GM12878 (cell line): ENCODE measurements at regions not wholly inside any gene's neighbourhood (a gene's known extent, or its start where the extent isn't known, plus 50 kb on each side); places are given as distances from the start of the nearest gene placed in this dataset.

Experiments
- ATAC-seq: fragments of 200-7000 bp; cut with Tn5 transposase; 3 replicates; pipeline ENCODE4 v1.9.1; 2020; ENCODE audit warnings: mild to moderate bottlenecking, moderate library complexity
- BruUV-seq: library from RNA; stranded (reverse); fragments of 400-500 nt; replicated peaks from 2 replicates; lab custom pipeline; 2021; lab: Mats Ljungman, UMichigan
- CTCF ChIA-PET: fragments of 300-600 bp; sonication (Branson Sonifier 250); formaldehyde crosslinking; extraction: SDS; loops from one replicate; lab custom pipeline; 2021; ENCODE audit warnings: inconsistent platforms; lab: Yijun Ruan, JAX
- POLR2A ChIA-PET: fragments of 350-600 bp; formaldehyde crosslinking; extraction: SDS; loops from one replicate; lab custom pipeline; 2021; ENCODE audit warnings: inconsistent platforms; lab: Charles Lee
- RAD21 ChIA-PET: fragments of 300-600 bp; sonication (Branson Sonifier 250); formaldehyde crosslinking; loops from one replicate; lab custom pipeline; 2023; ENCODE audit warnings: antibody characterized with exemption; ENCODE audit not compliant: unreplicated experiment; lab: Charles Lee
- SMC1A ChIA-PET: fragments of 300-600 bp; sonication (Branson Sonifier 250); formaldehyde crosslinking; loops from one replicate; lab custom pipeline; 2023; ENCODE audit not compliant: unreplicated experiment, uncharacterized antibody; lab: Charles Lee
- DNase-seq: peaks from one replicate; pipeline ENCODE4 v3.0.0-alpha.2; 2011; ENCODE audit warnings: low read depth, low spot score
- FAIRE-seq: peaks from 3 replicates; lab custom pipeline; 2011; peaks lifted over from hg19 to GRCh38; lab: Jason Lieb, UNC
- H2AFZ ChIP-seq: 2 replicates; pipeline ENCODE4 v1.6.0; 2011; ENCODE audit warnings: low read depth, low read length, control low read depth; ENCODE audit not compliant: control insufficient read depth
- H3K27ac ChIP-seq: 2 replicates; pipeline ENCODE4 v1.5.1; 2011; ENCODE audit warnings: control low read depth; ENCODE audit not compliant: control insufficient read depth, insufficient read depth
- H3K27me3 ChIP-seq, 2 experiments: replicated peaks in 1 of 2; 2 replicates each; pipeline versions ENCODE4 v1.6.0 to v1.6.1; 2011; ENCODE audit warnings: low read length in 1 of 2; ENCODE audit not compliant: control insufficient read depth in 2 of 2, insufficient read depth in 2 of 2
- H3K36me3 ChIP-seq, 2 experiments: 2 replicates each; pipeline ENCODE4 v1.5.1; 2011; ENCODE audit warnings: low read length in 1 of 2; ENCODE audit not compliant: control insufficient read depth in 2 of 2, insufficient read depth in 2 of 2
- H3K4me1 ChIP-seq: 2 replicates; pipeline ENCODE4 v1.6.1; 2011; ENCODE audit warnings: mild to moderate bottlenecking, low read length, moderate library complexity, mixed read lengths; ENCODE audit not compliant: control insufficient read depth, insufficient read depth
- H3K4me2 ChIP-seq: 2 replicates; pipeline ENCODE4 v1.6.0; 2011; ENCODE audit warnings: control low read depth; ENCODE audit not compliant: control insufficient read depth, insufficient read depth
- H3K4me3 ChIP-seq: fragments of 200-600 bp; sonication (generic); 2 replicates; pipeline ENCODE4 v1.5.1; 2016
- H3K79me2 ChIP-seq: 2 replicates; pipeline ENCODE4 v1.6.0; 2011; ENCODE audit warnings: low read length; ENCODE audit not compliant: control insufficient read depth, insufficient read depth
- H3K9ac ChIP-seq: 2 replicates; pipeline ENCODE4 v1.8.0; 2011; ENCODE audit warnings: low read length, control low read depth, mixed read lengths; ENCODE audit not compliant: control insufficient read depth, insufficient read depth
- H3K9me3 ChIP-seq: replicated peaks from 3 replicates; pipeline ENCODE4 v1.5.1; 2011; ENCODE audit warnings: mild to moderate bottlenecking, low read length; ENCODE audit not compliant: control insufficient read depth, insufficient read depth
- H4K20me1 ChIP-seq: 2 replicates; pipeline ENCODE4 v1.6.0; 2011; ENCODE audit not compliant: control insufficient read depth, insufficient read depth
- BCL3 ChIP-seq: IDR thresholded peaks from 2 replicates; pipeline ENCODE4 v1.6.1; 2011; ENCODE audit warnings: borderline replicate concordance, low read depth, mild to moderate bottlenecking, moderate library complexity, low read length; ENCODE audit not compliant: insufficient read depth, poor library complexity, severe bottlenecking
- CBX5 ChIP-seq: sonication (generic); IDR thresholded peaks from 2 replicates; pipeline ENCODE4 v1.6.1; 2016; ENCODE audit warnings: low read depth, moderate library complexity, mild to moderate bottlenecking, inconsistent platforms
- HCFC1 ChIP-seq: fragments of 150-350 bp; IDR thresholded peaks from 2 replicates; pipeline ENCODE4 v1.6.1; 2014; ENCODE audit warnings: low read length
- HDAC2 ChIP-seq: fragments of 200-600 bp; sonication (generic); IDR thresholded peaks from 2 replicates; pipeline ENCODE4 v1.6.1; 2017
- IRF4 ChIP-seq: IDR thresholded peaks from 2 replicates; pipeline ENCODE4 v1.6.1; 2011; ENCODE audit warnings: low read depth, low read length
- PAX5 ChIP-seq: IDR thresholded peaks from 2 replicates; pipeline ENCODE4 v1.6.1; 2011; ENCODE audit warnings: low read depth, low read length, borderline replicate concordance
- RUNX3 ChIP-seq: IDR thresholded peaks from 2 replicates; pipeline ENCODE4 v1.6.1; 2012; ENCODE audit warnings: low read length, inconsistent platforms
- SIX5 ChIP-seq: IDR thresholded peaks from 2 replicates; pipeline ENCODE4 v1.6.1; 2011; ENCODE audit warnings: mild to moderate bottlenecking, low read depth, low read length, moderate library complexity; ENCODE audit not compliant: severe bottlenecking
- SMAD5 ChIP-seq: IDR thresholded peaks from 2 replicates; pipeline ENCODE4 v1.6.1; 2016; ENCODE audit warnings: antibody characterized with exemption, low read depth
- SPI1 ChIP-seq: IDR thresholded peaks from 2 replicates; pipeline ENCODE4 v1.6.1; 2011; ENCODE audit warnings: low read depth, mild to moderate bottlenecking, low read length, moderate library complexity, borderline replicate concordance; ENCODE audit not compliant: insufficient read depth
- STAT3 ChIP-seq: IDR thresholded peaks from 2 replicates; pipeline ENCODE4 v1.6.1; 2011; ENCODE audit warnings: low read depth, low read length, improper control_type of control experiment
- TAF1 ChIP-seq: IDR thresholded peaks from 2 replicates; pipeline ENCODE4 v1.6.1; 2011; ENCODE audit warnings: mild to moderate bottlenecking, low read depth, low read length, borderline replicate concordance
- TCF12 ChIP-seq: IDR thresholded peaks from 2 replicates; pipeline ENCODE4 v1.6.1; 2011; ENCODE audit warnings: low read depth, mild to moderate bottlenecking, low read length
- TCF3 ChIP-seq: IDR thresholded peaks from 2 replicates; pipeline ENCODE4 v1.6.1; 2012; ENCODE audit warnings: low read depth, mild to moderate bottlenecking, low read length, borderline replicate concordance; ENCODE audit not compliant: insufficient read depth
- YY1 ChIP-seq: IDR thresholded peaks from 2 replicates; pipeline ENCODE4 v1.6.1; 2011; ENCODE audit warnings: low read depth, mild to moderate bottlenecking, low read length
- WGBS: methylation state at CpG from one replicate; pipeline ENCODE4 v1.1.6; 2016; ENCODE audit warnings: low lambda C conversion rate; ENCODE audit not compliant: insufficient replicate concordance, insufficient coverage; ENCODE audit errors: missing lambda C conversion rate; 5-methylcytosine and 5-hydroxymethylcytosine counted together
- in situ Hi-C: fragments of 300-500 bp; cut with MboI; formaldehyde crosslinking; loops from 9 replicates; pipeline ENCODE4 v1.14.3; 2018; ENCODE audit warnings: mixed read lengths
- intact Hi-C: fragments of 100-400 bp; cut with micrococcal nuclease; formaldehyde crosslinking; loops from one replicate; pipeline ENCODE4 v1.14.2; 2022; ENCODE audit not compliant: unreplicated experiment
- TF ChIP-seq, protein P1 (sequence below): fragments of 450-650 bp; IDR thresholded peaks from 2 replicates; pipeline ENCODE4 v1.6.1; 2017; ENCODE audit warnings: mild to moderate bottlenecking, moderate library complexity
- TF ChIP-seq, protein P2 (sequence below): IDR thresholded peaks from 2 replicates; pipeline ENCODE4 v1.6.1; 2012; ENCODE audit warnings: low read depth, low read length, improper control_type of control experiment

GRCh38 chr2:37549598-37549997, 121.8 kb downstream of the CDC42EP3 start:
- BruUV-seq, result no TSS peak
- FAIRE-seq, result no peak
- intact Hi-C loops, result loop anchor here (10.0 kb wide), 1 partner anchor 285 kb away; no protein-coding TSS in a partner anchor

More at GRCh38 chr2:37549598-37549997, 121.8 kb downstream of the CDC42EP3 start:
- ATAC-seq (peak; percentile 87), DNase-seq (no peak)
- CTCF ChIA-PET, result interaction anchor here (0.7 to 6.1 kb wide), 11 partner anchors 9 to 283 kb away, joined by 3 to 35 read pairs (median 6); no protein-coding TSS in a partner anchor
- peak overlapping the region; percentile 95 for H3K27ac ChIP-seq
- RAD21 ChIA-PET, result interaction anchor here (0.6 to 5.0 kb wide), 18 partner anchors 10 to 328 kb away, joined by 3 to 44 read pairs (median 4); no protein-coding TSS in a partner anchor
- peak overlapping the region; percentile 4; the same call in 1 of the 2 replicates for H3K4me3 ChIP-seq
- H3K4me1 ChIP-seq, result peaks cover 36% of the 10 kb centered on the region
- H4K20me1 ChIP-seq, result no peaks in the 10 kb centered on the region
- no peaks in the 10 kb centered on the region for H3K27me3 ChIP-seq
- peak overlapping the region; percentile 60 for H3K9ac ChIP-seq
- peak overlapping the region; percentile 11 for H2AFZ ChIP-seq
- in situ Hi-C loops, result no loop called here
- peaks cover 22% of the 10 kb centered on the region for H3K9me3 ChIP-seq
- SMC1A ChIA-PET, result interaction anchor here (0.5 to 14.3 kb wide), 28 partner anchors 8 to 283 kb away, joined by 3 to 246 read pairs (median 4); no protein-coding TSS in a partner anchor
- POLR2A ChIA-PET, result interaction anchor here (0.7 to 4.7 kb wide), 16 partner anchors 8 to 984 kb away, joined by 3 to 39 read pairs (median 4); no protein-coding TSS in a partner anchor
- no peaks in the 10 kb centered on the region for H3K36me3 ChIP-seq
- peak overlapping the region; percentile 58 for H3K4me2 ChIP-seq
- no peaks in the 10 kb centered on the region for H3K79me2 ChIP-seq
- WGBS, result under 1% methylated on average over 4 of the region's 4 CpGs
- TF ChIP-seq TCF3, result 0 out of 2 replicates have a peak, but pooled peaks have one; percentile 37
- no peak for TF ChIP-seq SIX5
- TF ChIP-seq STAT3, result no peak
- 0 out of 2 replicates have a peak, but pooled peaks have one; percentile 29 for TF ChIP-seq CBX5
- TF ChIP-seq, protein P1, sequence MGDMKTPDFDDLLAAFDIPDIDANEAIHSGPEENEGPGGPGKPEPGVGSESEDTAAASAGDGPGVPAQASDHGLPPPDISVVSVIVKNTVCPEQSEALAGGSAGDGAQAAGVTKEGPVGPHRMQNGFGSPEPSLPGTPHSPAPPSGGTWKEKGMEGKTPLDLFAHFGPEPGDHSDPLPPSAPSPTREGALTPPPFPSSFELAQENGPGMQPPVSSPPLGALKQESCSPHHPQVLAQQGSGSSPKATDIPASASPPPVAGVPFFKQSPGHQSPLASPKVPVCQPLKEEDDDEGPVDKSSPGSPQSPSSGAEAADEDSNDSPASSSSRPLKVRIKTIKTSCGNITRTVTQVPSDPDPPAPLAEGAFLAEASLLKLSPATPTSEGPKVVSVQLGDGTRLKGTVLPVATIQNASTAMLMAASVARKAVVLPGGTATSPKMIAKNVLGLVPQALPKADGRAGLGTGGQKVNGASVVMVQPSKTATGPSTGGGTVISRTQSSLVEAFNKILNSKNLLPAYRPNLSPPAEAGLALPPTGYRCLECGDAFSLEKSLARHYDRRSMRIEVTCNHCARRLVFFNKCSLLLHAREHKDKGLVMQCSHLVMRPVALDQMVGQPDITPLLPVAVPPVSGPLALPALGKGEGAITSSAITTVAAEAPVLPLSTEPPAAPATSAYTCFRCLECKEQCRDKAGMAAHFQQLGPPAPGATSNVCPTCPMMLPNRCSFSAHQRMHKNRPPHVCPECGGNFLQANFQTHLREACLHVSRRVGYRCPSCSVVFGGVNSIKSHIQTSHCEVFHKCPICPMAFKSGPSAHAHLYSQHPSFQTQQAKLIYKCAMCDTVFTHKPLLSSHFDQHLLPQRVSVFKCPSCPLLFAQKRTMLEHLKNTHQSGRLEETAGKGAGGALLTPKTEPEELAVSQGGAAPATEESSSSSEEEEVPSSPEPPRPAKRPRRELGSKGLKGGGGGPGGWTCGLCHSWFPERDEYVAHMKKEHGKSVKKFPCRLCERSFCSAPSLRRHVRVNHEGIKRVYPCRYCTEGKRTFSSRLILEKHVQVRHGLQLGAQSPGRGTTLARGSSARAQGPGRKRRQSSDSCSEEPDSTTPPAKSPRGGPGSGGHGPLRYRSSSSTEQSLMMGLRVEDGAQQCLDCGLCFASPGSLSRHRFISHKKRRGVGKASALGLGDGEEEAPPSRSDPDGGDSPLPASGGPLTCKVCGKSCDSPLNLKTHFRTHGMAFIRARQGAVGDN, result peak; percentile 47; the same call in 1 of the 2 replicates
- TF ChIP-seq SPI1, result peak; percentile 15; the same call in 1 of the 2 replicates
- TF ChIP-seq, protein P2, sequence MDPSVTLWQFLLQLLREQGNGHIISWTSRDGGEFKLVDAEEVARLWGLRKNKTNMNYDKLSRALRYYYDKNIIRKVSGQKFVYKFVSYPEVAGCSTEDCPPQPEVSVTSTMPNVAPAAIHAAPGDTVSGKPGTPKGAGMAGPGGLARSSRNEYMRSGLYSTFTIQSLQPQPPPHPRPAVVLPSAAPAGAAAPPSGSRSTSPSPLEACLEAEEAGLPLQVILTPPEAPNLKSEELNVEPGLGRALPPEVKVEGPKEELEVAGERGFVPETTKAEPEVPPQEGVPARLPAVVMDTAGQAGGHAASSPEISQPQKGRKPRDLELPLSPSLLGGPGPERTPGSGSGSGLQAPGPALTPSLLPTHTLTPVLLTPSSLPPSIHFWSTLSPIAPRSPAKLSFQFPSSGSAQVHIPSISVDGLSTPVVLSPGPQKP, result no peak
- TF ChIP-seq PAX5, result 0 out of 2 replicates have a peak, but pooled peaks have one; percentile 30
- 0 out of 2 replicates have a peak, but pooled peaks have one; percentile 38 for TF ChIP-seq SMAD5
- 0 out of 2 replicates have a peak, but pooled peaks have one; percentile 17 for TF ChIP-seq YY1
- TF ChIP-seq RUNX3, result peak; percentile 6; the same call in 1 of the 2 replicates
- TF ChIP-seq IRF4, result no peak
- no peak for TF ChIP-seq HCFC1
- peak; percentile 50; the same call in 1 of the 2 replicates for TF ChIP-seq TCF12
- no peak for TF ChIP-seq HDAC2
- peak; percentile 43 for TF ChIP-seq BCL3
- no peak for TF ChIP-seq TAF1
